A549 (cell line): ENCODE measurements at regions not wholly inside any gene's neighbourhood (a gene's known extent, or its start where the extent isn't known, plus 50 kb on each side); places are given as distances from the start of the nearest gene placed in this dataset.
"Not testable (repeated sequence)": the region's sequence is repeated elsewhere in the genome, so short reads cannot be mapped to it uniquely, and the experiment has no call there.

Experiments used
- ATAC-seq, 2 experiments: fragments of 200-7000 bp in 1 of 2; fragments of >200 bp in 1 of 2; cut with Nextera tagmentation in 1 of 2; cut with Tn5 transposase in 1 of 2; 3 replicates each; pipeline versions ENCODE4 v1.8.0 to v1.9.1; 2018 to 2020; ENCODE audit warnings: mild to moderate bottlenecking in 1 of 2, moderate library complexity in 1 of 2
- CTCF ChIA-PET: fragments of 300-600 bp; sonication (Branson Sonifier 250); formaldehyde crosslinking; extraction: SDS; loops from one replicate; lab custom pipeline; 2021; ENCODE audit warnings: antibody characterized with exemption, inconsistent platforms; lab: Yijun Ruan, JAX
- POLR2A ChIA-PET: fragments of 350-600 bp; formaldehyde crosslinking; extraction: SDS; loops from one replicate; lab custom pipeline; 2021; ENCODE audit warnings: antibody characterized with exemption, inconsistent platforms; lab: Yijun Ruan, JAX
- DNase-seq, 2 experiments: peaks; one replicate each; pipeline versions ENCODE4 v3.0.0 to v3.0.0-alpha.2; 2011 to 2016; ENCODE audit warnings: low read depth in 1 of 2, low spot score in 1 of 2
- FAIRE-seq: peaks from 2 replicates; lab custom pipeline; 2011; peaks lifted over from hg19 to GRCh38; lab: Jason Lieb, UNC
- H3K27ac ChIP-seq, 2 experiments: fragments of >200 bp; sonication (Bioruptor Twin); formaldehyde crosslinking; 3 replicates each; pipeline ENCODE4 v1.5.1; 2016 to 2017
- H3K4me1 ChIP-seq: fragments of >200 bp; sonication (Bioruptor Twin); formaldehyde crosslinking; 3 replicates; pipeline ENCODE4 v1.6.1; 2016
- H3K4me2 ChIP-seq: fragments of >200 bp; sonication (Bioruptor Twin); formaldehyde crosslinking; 3 replicates; pipeline ENCODE4 v1.6.1; 2016
- H3K4me3 ChIP-seq: fragments of >200 bp; sonication (Bioruptor Twin); formaldehyde crosslinking; 3 replicates; pipeline ENCODE4 v1.5.1; 2016
- H3K9me3 ChIP-seq: fragments of >200 bp; sonication (Bioruptor Twin); formaldehyde crosslinking; 3 replicates; pipeline ENCODE4 v1.6.1; 2016
- BCL3 ChIP-seq: fragments of >200 bp; sonication (Bioruptor Twin); formaldehyde crosslinking; IDR thresholded peaks from 3 replicates; pipeline ENCODE4 v1.6.1; 2016
- CHD4 ChIP-seq: fragments of 200-600 bp; sonication (generic); IDR thresholded peaks from 2 replicates; pipeline ENCODE4 v1.6.1; 2016; ENCODE audit warnings: antibody characterized with exemption, mild to moderate bottlenecking, borderline replicate concordance
- CTCF ChIP-seq: fragments of >200 bp; sonication (Bioruptor Twin); formaldehyde crosslinking; IDR thresholded peaks from 3 replicates; pipeline ENCODE4 v1.5.1; 2016
- FOSB ChIP-seq: fragments of 250-450 bp; sonication (Bioruptor Pico); IDR thresholded peaks from 2 replicates; pipeline ENCODE4 v1.5.0; 2020; ENCODE audit warnings: mild to moderate bottlenecking, moderate library complexity
- HDAC2 ChIP-seq: fragments of 200-600 bp; sonication (generic); IDR thresholded peaks from 2 replicates; pipeline ENCODE4 v1.6.1; 2016
- JUN ChIP-seq, 2 experiments: fragments of >200 bp; sonication (Bioruptor Twin); formaldehyde crosslinking; IDR thresholded peaks; 2 replicates in 1 of 2; 3 replicates in 1 of 2; pipeline ENCODE4 v1.6.1; 2016 to 2017
- KDM1A ChIP-seq: fragments of 200-600 bp; sonication (generic); IDR thresholded peaks from 2 replicates; pipeline ENCODE4 v1.6.1; 2016; ENCODE audit warnings: low read depth, mild to moderate bottlenecking
- MAX ChIP-seq: IDR thresholded peaks from 2 replicates; pipeline ENCODE4 v1.6.1; 2012
- PBX3 ChIP-seq: IDR thresholded peaks from 2 replicates; pipeline ENCODE4 v1.6.1; 2012
- PHF8 ChIP-seq: fragments of 200-600 bp; sonication (generic); IDR thresholded peaks from 2 replicates; pipeline ENCODE4 v1.6.1; 2016; ENCODE audit warnings: low read depth, mild to moderate bottlenecking, antibody characterized with exemption, moderate library complexity, borderline replicate concordance
- RAD21 ChIP-seq, 2 experiments: fragments of >200 bp in 1 of 2; sonication (Bioruptor Twin) in 1 of 2; formaldehyde crosslinking in 1 of 2; IDR thresholded peaks in 1 of 2; conservative IDR thresholded peaks in 1 of 2; 2 replicates in 1 of 2; 3 replicates in 1 of 2; pipeline ENCODE4 v1.6.1; 2012 to 2018; ENCODE audit warnings: inconsistent platforms in 1 of 2
- RNF2 ChIP-seq: fragments of 200-600 bp; sonication (generic); IDR thresholded peaks from 2 replicates; pipeline ENCODE4 v1.6.1; 2016; ENCODE audit warnings: low read depth, mild to moderate bottlenecking, antibody characterized with exemption, moderate library complexity, borderline replicate concordance
- SMC3 ChIP-seq: fragments of >200 bp; sonication (Bioruptor Twin); formaldehyde crosslinking; IDR thresholded peaks from 3 replicates; pipeline ENCODE4 v1.6.1; 2018; ENCODE audit warnings: inconsistent platforms
- ZNF302 ChIP-seq: fragments of 250-450 bp; sonication (Bioruptor Pico); IDR thresholded peaks from 2 replicates; pipeline ENCODE4 v1.9.0; 2021; ENCODE audit warnings: inconsistent platforms, mild to moderate bottlenecking, moderate library complexity
- ZSCAN20 ChIP-seq: fragments of 250-450 bp; sonication (Bioruptor Pico); IDR thresholded peaks from 2 replicates; pipeline ENCODE4 v1.8.0; 2022; ENCODE audit warnings: mild to moderate bottlenecking, moderate library complexity
- WGBS: methylation state at CpG from one replicate; pipeline ENCODE4 v1.1.6; 2017; ENCODE audit errors: missing lambda C conversion rate; 5-methylcytosine and 5-hydroxymethylcytosine counted together

- FAIRE-seq, result not testable (repeated sequence)
- POLR2A ChIA-PET, result interaction anchor here (0.9 to 1.1 kb wide), 2 partner anchors 11 kb away, joined by 3 to 4 read pairs; no protein-coding TSS in a partner anchor
Measured at GRCh38 chr17:30697619-30698460, 126.7 kb downstream of the CRLF3 start.

GRCh38 chr17:30696234-30696633 is 128.3 kb downstream of the CRLF3 start:
- Histone ChIP-seq H3K4me3 (no peak overlapping the region), H3K9me3 (peaks cover 3% of the 10 kb centered on the region; the same call in 1 of the 3 replicates), H3K27ac (peak overlapping the region; percentile 76 to 84; a peak in 5 of 6 replicates), H3K4me2 (peak overlapping the region; percentile 67; the same call in 1 of the 3 replicates), H3K4me1 (peaks cover 40% of the 10 kb centered on the region)
- no peak for FAIRE-seq
- no peak for TF ChIP-seq PBX3
- TF ChIP-seq ZNF302, result no peak
- no peak for TF ChIP-seq ZSCAN20 (CRISPR knock-in tag)
- no peak for TF ChIP-seq BCL3
- peak; percentile 42; the same call in 1 of the 2 replicates for TF ChIP-seq KDM1A
- no peak for TF ChIP-seq JUN (IDR thresholded peaks at IDR 0.05)
- WGBS, result 86% methylated on average over 5 of the region's 5 CpGs
- ChIA-PET POLR2A (no interaction called here), CTCF (interaction anchor here (1.1 to 3.0 kb wide), 3 partner anchors 11 to 23 kb away, joined by 3 to 17 read pairs (median 13); no protein-coding TSS in a partner anchor)
- DNase-seq, result no peak
- no peak for ATAC-seq

More at GRCh38 chr17:30697619-30698460, 126.7 kb downstream of the CRLF3 start:
- CTCF ChIA-PET, result interaction anchor here (1.0 to 3.0 kb wide), 17 partner anchors 9 to 362 kb away, joined by 3 to 17 read pairs (median 4); no protein-coding TSS in a partner anchor
- Histone ChIP-seq H3K4me2 (peak overlapping the region; percentile 76), H3K27ac (peak overlapping the region; percentile 57 to 84), H3K4me3 (peak overlapping the region; percentile 49), H3K4me1 (peaks cover 44% of the 10 kb centered on the region)
- DNase-seq (peak; percentile 64 to 77), ATAC-seq (peak; percentile 86 to 87)
- 4% methylated on average over 26 of the region's 32 CpGs for WGBS
- H3K9me3 ChIP-seq, result not testable (repeated sequence)
- TF ChIP-seq CTCF, result peak; percentile 79
- TF ChIP-seq SMC3, result peak; percentile 70
- TF ChIP-seq PHF8, result peak; percentile 37; the same call in 1 of the 2 replicates
- TF ChIP-seq RAD21 (conservative IDR thresholded peaks at IDR 0.05 in 1 of 2, IDR thresholded peaks at IDR 0.05 in 1 of 2), result peak; percentile 60 to 74
- TF ChIP-seq MAX, result 0 out of 2 replicates have a peak, but pooled peaks have one; percentile 33
- TF ChIP-seq KDM1A, result peak; percentile 84
- 0 out of 2 replicates have a peak, but pooled peaks have one; percentile 23 for TF ChIP-seq FOSB
- 0 out of 5 replicates have a peak, but pooled peaks of 1 of the 2 experiments have one; percentile 16 for TF ChIP-seq JUN (IDR thresholded peaks at IDR 0.05)
- peak; percentile 85; the same call in 1 of the 2 replicates for TF ChIP-seq CHD4
- TF ChIP-seq RNF2, result peak; percentile 45; the same call in 1 of the 2 replicates
- TF ChIP-seq HDAC2, result 0 out of 2 replicates have a peak, but pooled peaks have one; percentile 26
